ENCODE measurements at regions not wholly inside any gene's neighbourhood (a gene's known extent, or its start where the extent isn't known, plus 50 kb on each side); places are given as distances from the start of the nearest gene placed in this dataset.

GRCh38 chr12:17793854-17794253 is 296.1 kb downstream of the RERGL start:
- TF ChIP-seq POLR2AphosphoS5 (IDR thresholded peaks at IDR 0.05) (no peak), CTCF (IDR thresholded peaks at IDR 0.05) (no peak), EP300 (IDR thresholded peaks at IDR 0.05) (no peak)

All from sigmoid colon (tissue), 4 donors.